GM23338 (cell line): ENCODE measurements at regions not wholly inside any gene's neighbourhood (a gene's known extent, or its start where the extent isn't known, plus 50 kb on each side); places are given as distances from the start of the nearest gene placed in this dataset.
A peak's percentile ranks its signal among the peaks of the same experiment; 100 is the strongest.

Experiments used
- ATAC-seq: fragments of 200-7000 bp; cut with Tn5 transposase; 3 replicates; pipeline ENCODE4 v1.9.1; 2020
- DNase-seq: peaks from one replicate; pipeline ENCODE4 v3.0.0-alpha.2; 2015; ENCODE audit warnings: low spot score
- H2AFZ ChIP-seq: fragments of 200-600 bp; sonication (generic); 2 replicates; pipeline ENCODE4 v1.8.0; 2016; ENCODE audit warnings: antibody characterized with exemption, mild to moderate bottlenecking, moderate library complexity
- H3F3A ChIP-seq: fragments of 200-600 bp; sonication (generic); replicated peaks from 2 replicates; pipeline ENCODE4 v1.8.0; 2017; ENCODE audit warnings: antibody characterized with exemption, mixed run types, low read depth
- H3K27ac ChIP-seq: fragments of 200-600 bp; sonication (generic); 2 replicates; pipeline ENCODE4 v1.6.1; 2016; ENCODE audit warnings: low read depth
- H3K27me3 ChIP-seq: fragments of 200-600 bp; sonication (generic); 2 replicates; pipeline ENCODE4 v1.8.0; 2016; ENCODE audit warnings: mild to moderate bottlenecking, mixed run types, moderate library complexity; ENCODE audit not compliant: insufficient read depth
- H3K36me3 ChIP-seq: fragments of 200-600 bp; sonication (generic); 2 replicates; pipeline ENCODE4 v1.8.0; 2016; ENCODE audit warnings: mild to moderate bottlenecking; ENCODE audit not compliant: insufficient read depth
- H3K4me1 ChIP-seq: fragments of 200-600 bp; sonication (generic); 2 replicates; pipeline ENCODE4 v1.8.0; 2016; ENCODE audit warnings: mild to moderate bottlenecking, moderate library complexity; ENCODE audit not compliant: insufficient read depth
- H3K4me2 ChIP-seq: fragments of 200-600 bp; sonication (generic); 2 replicates; pipeline ENCODE4 v1.7.1; 2017; ENCODE audit warnings: mixed run types
- H3K4me3 ChIP-seq: fragments of 200-600 bp; sonication (generic); 2 replicates; pipeline ENCODE4 v1.6.1; 2016; ENCODE audit warnings: mixed run types
- H3K79me2 ChIP-seq: fragments of 200-600 bp; sonication (generic); replicated peaks from 2 replicates; pipeline ENCODE4 v1.8.0; 2017; ENCODE audit warnings: mild to moderate bottlenecking; ENCODE audit not compliant: insufficient read depth
- H3K9me2 ChIP-seq: fragments of 200-600 bp; sonication (generic); 2 replicates; pipeline ENCODE4 v1.8.0; 2017; ENCODE audit not compliant: insufficient read depth
- H4K20me1 ChIP-seq: fragments of 200-600 bp; sonication (generic); replicated peaks from 2 replicates; pipeline ENCODE4 v1.8.0; 2017; ENCODE audit warnings: mild to moderate bottlenecking; ENCODE audit not compliant: insufficient read depth
- H3K27ac Mint-ChIP-seq: 2 replicates; pipeline ENCODE4 v1.8.0; 2020; ENCODE audit warnings: inconsistent platforms, mild to moderate bottlenecking, moderate library complexity, mixed read lengths
- H3K27me3 Mint-ChIP-seq: 3 replicates; pipeline ENCODE4 v1.8.0; 2022; ENCODE audit warnings: low read depth, mild to moderate bottlenecking, moderate library complexity, mixed read lengths, inconsistent platforms; ENCODE audit not compliant: insufficient read depth, poor library complexity
- H3K36me3 Mint-ChIP-seq: 3 replicates; pipeline ENCODE4 v1.8.0; 2021; ENCODE audit warnings: low read depth, mild to moderate bottlenecking, inconsistent platforms, moderate library complexity, mixed read lengths
- H3K4me1 Mint-ChIP-seq: 3 replicates; pipeline ENCODE4 v1.8.0; 2020; ENCODE audit warnings: mild to moderate bottlenecking, inconsistent platforms, mixed read lengths
- H3K4me3 Mint-ChIP-seq: 3 replicates; pipeline ENCODE4 v1.8.0; 2021; ENCODE audit warnings: moderate library complexity, mild to moderate bottlenecking, inconsistent platforms, mixed read lengths
- H3K9me3 Mint-ChIP-seq: 3 replicates; pipeline ENCODE4 v1.8.0; 2020; ENCODE audit warnings: moderate library complexity, mild to moderate bottlenecking, inconsistent platforms, mixed read lengths
- EZH2phosphoT487 ChIP-seq: fragments of 200-600 bp; sonication (generic); IDR thresholded peaks from one replicate; pipeline ENCODE4 v1.8.1; 2018; ENCODE audit warnings: antibody characterized with exemption; ENCODE audit not compliant: unreplicated experiment
- JUNB ChIP-seq: IDR thresholded peaks from one replicate; pipeline ENCODE4 v1.6.1; 2016; ENCODE audit warnings: antibody characterized with exemption; ENCODE audit not compliant: unreplicated experiment
- NANOG ChIP-seq: IDR thresholded peaks from 2 replicates; pipeline ENCODE4 v1.6.1; 2016; ENCODE audit warnings: antibody characterized with exemption, borderline replicate concordance
- POLR2AphosphoS5 ChIP-seq: IDR thresholded peaks from 2 replicates; pipeline ENCODE4 v1.6.1; 2016; ENCODE audit warnings: antibody characterized with exemption, low read depth
- STAT1 ChIP-seq: IDR thresholded peaks from one replicate; pipeline ENCODE4 v1.6.1; 2016; ENCODE audit warnings: antibody characterized with exemption; ENCODE audit not compliant: unreplicated experiment
- ZNF114 ChIP-seq: fragments of 250-450 bp; sonication (Bioruptor Pico); IDR thresholded peaks from 2 replicates; pipeline ENCODE4 v1.5.0; 2020; ENCODE audit warnings: mild to moderate bottlenecking, moderate library complexity
- ZNF331 ChIP-seq: fragments of 250-450 bp; sonication (Bioruptor Pico); IDR thresholded peaks from 2 replicates; pipeline ENCODE4 v1.5.0; 2020; ENCODE audit warnings: low read depth, mild to moderate bottlenecking, moderate library complexity
- TF ChIP-seq, protein P1 (sequence below), 2 experiments: fragments of 200-600 bp in 1 of 2; sonication (generic) in 1 of 2; conservative IDR thresholded peaks; 2 replicates each; pipeline versions ENCODE4 v1.5.1 to v1.6.1; 2016 to 2017; ENCODE audit warnings: antibody characterized with exemption in 2 of 2, low read depth in 2 of 2, mild to moderate bottlenecking in 2 of 2, moderate library complexity in 1 of 2
- TF ChIP-seq, protein P2 (sequence below): IDR thresholded peaks from 2 replicates; pipeline ENCODE4 v1.6.1; 2016; ENCODE audit warnings: antibody characterized with exemption
- TF ChIP-seq, protein P3 (sequence below): IDR thresholded peaks from one replicate; pipeline ENCODE4 v1.6.1; 2018; ENCODE audit warnings: antibody characterized with exemption; ENCODE audit not compliant: unreplicated experiment

DNA sequence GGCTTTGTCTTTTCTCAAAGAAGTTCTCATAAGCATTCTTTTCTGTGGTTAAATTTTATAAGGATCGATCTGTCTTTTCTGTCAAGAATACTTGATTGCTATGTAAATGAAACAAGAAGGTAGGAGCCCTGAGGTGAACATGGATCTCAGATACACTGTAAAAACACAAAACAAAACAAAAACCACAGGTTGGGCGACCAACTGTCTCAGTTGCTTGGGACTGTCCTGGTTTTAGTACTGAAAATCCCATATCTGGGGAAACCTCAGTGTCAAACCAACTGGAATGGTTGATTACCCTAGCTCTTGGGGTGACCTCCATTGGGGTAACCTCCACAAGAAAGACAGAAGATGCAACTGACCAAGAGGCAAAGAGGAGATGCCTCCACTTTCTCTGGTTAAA is 55.8 kb upstream of the TMEM178A start:
- Mint-ChIP-seq H3K4me1 (peaks cover 22% of the 10 kb centered on the region), H3K4me3 (no peak overlapping the region), H3K27me3 (peaks cover 5% of the 10 kb centered on the region), H3K36me3 (no peaks in the 10 kb centered on the region), H3K27ac (no peak overlapping the region), H3K9me3 (no peaks in the 10 kb centered on the region)
- Histone ChIP-seq H3K27ac (no peak overlapping the region), H3F3A (no peaks in the 10 kb centered on the region), H4K20me1 (no peaks in the 10 kb centered on the region), H2AFZ (peak overlapping the region; percentile 45; the same call in 1 of the 2 replicates), H3K27me3 (no peaks in the 10 kb centered on the region), H3K79me2 (no peaks in the 10 kb centered on the region), H3K36me3 (no peaks in the 10 kb centered on the region), H3K9me2 (no peaks in the 10 kb centered on the region; the same call in 1 of the 2 replicates), H3K4me3 (no peak overlapping the region), H3K4me1 (peaks cover 21% of the 10 kb centered on the region), H3K4me2 (no peak overlapping the region)
- ATAC-seq (no peak), DNase-seq (no peak)
- TF ChIP-seq, protein P1, sequence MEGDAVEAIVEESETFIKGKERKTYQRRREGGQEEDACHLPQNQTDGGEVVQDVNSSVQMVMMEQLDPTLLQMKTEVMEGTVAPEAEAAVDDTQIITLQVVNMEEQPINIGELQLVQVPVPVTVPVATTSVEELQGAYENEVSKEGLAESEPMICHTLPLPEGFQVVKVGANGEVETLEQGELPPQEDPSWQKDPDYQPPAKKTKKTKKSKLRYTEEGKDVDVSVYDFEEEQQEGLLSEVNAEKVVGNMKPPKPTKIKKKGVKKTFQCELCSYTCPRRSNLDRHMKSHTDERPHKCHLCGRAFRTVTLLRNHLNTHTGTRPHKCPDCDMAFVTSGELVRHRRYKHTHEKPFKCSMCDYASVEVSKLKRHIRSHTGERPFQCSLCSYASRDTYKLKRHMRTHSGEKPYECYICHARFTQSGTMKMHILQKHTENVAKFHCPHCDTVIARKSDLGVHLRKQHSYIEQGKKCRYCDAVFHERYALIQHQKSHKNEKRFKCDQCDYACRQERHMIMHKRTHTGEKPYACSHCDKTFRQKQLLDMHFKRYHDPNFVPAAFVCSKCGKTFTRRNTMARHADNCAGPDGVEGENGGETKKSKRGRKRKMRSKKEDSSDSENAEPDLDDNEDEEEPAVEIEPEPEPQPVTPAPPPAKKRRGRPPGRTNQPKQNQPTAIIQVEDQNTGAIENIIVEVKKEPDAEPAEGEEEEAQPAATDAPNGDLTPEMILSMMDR (conservative IDR thresholded peaks at IDR 0.05; ENCODE audit: low read depth in 2 of 2) = no peak
- no peak for TF ChIP-seq ZNF331
- TF ChIP-seq, protein P2, sequence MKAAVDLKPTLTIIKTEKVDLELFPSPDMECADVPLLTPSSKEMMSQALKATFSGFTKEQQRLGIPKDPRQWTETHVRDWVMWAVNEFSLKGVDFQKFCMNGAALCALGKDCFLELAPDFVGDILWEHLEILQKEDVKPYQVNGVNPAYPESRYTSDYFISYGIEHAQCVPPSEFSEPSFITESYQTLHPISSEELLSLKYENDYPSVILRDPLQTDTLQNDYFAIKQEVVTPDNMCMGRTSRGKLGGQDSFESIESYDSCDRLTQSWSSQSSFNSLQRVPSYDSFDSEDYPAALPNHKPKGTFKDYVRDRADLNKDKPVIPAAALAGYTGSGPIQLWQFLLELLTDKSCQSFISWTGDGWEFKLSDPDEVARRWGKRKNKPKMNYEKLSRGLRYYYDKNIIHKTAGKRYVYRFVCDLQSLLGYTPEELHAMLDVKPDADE = no peak
- TF ChIP-seq, protein P3, sequence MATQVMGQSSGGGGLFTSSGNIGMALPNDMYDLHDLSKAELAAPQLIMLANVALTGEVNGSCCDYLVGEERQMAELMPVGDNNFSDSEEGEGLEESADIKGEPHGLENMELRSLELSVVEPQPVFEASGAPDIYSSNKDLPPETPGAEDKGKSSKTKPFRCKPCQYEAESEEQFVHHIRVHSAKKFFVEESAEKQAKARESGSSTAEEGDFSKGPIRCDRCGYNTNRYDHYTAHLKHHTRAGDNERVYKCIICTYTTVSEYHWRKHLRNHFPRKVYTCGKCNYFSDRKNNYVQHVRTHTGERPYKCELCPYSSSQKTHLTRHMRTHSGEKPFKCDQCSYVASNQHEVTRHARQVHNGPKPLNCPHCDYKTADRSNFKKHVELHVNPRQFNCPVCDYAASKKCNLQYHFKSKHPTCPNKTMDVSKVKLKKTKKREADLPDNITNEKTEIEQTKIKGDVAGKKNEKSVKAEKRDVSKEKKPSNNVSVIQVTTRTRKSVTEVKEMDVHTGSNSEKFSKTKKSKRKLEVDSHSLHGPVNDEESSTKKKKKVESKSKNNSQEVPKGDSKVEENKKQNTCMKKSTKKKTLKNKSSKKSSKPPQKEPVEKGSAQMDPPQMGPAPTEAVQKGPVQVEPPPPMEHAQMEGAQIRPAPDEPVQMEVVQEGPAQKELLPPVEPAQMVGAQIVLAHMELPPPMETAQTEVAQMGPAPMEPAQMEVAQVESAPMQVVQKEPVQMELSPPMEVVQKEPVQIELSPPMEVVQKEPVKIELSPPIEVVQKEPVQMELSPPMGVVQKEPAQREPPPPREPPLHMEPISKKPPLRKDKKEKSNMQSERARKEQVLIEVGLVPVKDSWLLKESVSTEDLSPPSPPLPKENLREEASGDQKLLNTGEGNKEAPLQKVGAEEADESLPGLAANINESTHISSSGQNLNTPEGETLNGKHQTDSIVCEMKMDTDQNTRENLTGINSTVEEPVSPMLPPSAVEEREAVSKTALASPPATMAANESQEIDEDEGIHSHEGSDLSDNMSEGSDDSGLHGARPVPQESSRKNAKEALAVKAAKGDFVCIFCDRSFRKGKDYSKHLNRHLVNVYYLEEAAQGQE = no peak

DNA sequence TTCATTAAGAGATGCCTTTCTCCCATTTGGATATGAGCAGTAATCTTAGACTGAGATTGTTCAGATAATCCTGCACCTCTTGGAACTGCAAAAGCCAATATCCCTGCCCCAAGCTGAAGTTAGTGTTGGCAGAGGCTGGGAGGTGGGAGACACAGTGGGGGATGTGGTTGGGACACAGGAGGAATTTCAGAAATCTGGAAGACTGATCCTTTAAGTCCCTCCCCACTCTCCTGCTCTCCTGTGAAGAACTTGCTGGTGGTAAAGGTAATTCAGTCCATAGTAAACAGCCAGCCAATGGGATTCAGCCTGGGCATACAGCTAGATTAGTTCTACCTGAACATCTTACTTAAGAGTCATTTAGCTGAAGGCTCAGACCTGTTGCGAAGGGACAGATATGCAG is 50.0 kb upstream of the TMEM178A start:
- Histone ChIP-seq H3K79me2 (no peaks in the 10 kb centered on the region), H3K4me1 (peaks cover 8% of the 10 kb centered on the region; the same call in 1 of the 2 replicates), H3K27me3 (no peaks in the 10 kb centered on the region), H3F3A (no peaks in the 10 kb centered on the region; the same call in 1 of the 2 replicates), H4K20me1 (no peaks in the 10 kb centered on the region), H3K36me3 (no peaks in the 10 kb centered on the region), H2AFZ (peak overlapping the region; percentile 76; the same call in 1 of the 2 replicates), H3K4me3 (no peak overlapping the region), H3K9me2 (no peaks in the 10 kb centered on the region; the same call in 1 of the 2 replicates), H3K4me2 (no peak overlapping the region), H3K27ac (no peak overlapping the region)
- DNase-seq = peak; percentile 31
- no peaks in the 10 kb centered on the region for H3K36me3 Mint-ChIP-seq
- no peaks in the 10 kb centered on the region for H3K9me3 Mint-ChIP-seq
- peak; percentile 53 for ATAC-seq
- peaks cover 1% of the 10 kb centered on the region for H3K27me3 Mint-ChIP-seq
- no peak overlapping the region for H3K27ac Mint-ChIP-seq
- H3K4me3 Mint-ChIP-seq = no peak overlapping the region
- H3K4me1 Mint-ChIP-seq = peaks cover 2% of the 10 kb centered on the region; the same call in 2 of the 3 replicates
- TF ChIP-seq EZH2phosphoT487 (no peak), STAT1 (no peak), NANOG (no peak), JUNB (no peak), ZNF114 (CRISPR knock-in tag) (no peak), ZNF331 (no peak), POLR2AphosphoS5 (no peak)
- TF ChIP-seq, protein P1 (conservative IDR thresholded peaks at IDR 0.05; ENCODE audit: low read depth in 2 of 2) = no peak
- TF ChIP-seq, protein P2 = no peak
- TF ChIP-seq, protein P3 = no peak
